Stimulated activated CD8-positive, alpha-beta memory T cell treated with anti-CD3 and anti-CD28 coated beads, Interleukin-15, amount 100 ng/mL, for 1 hour (primary cell): ENCODE measurements at regions not wholly inside any gene's neighbourhood (a gene's known extent, or its start where the extent isn't known, plus 50 kb on each side); places are given as distances from the start of the nearest gene placed in this dataset.

Experiments used
- DNase-seq: peaks from one replicate; pipeline ENCODE4 v3.0.0-alpha.2; 2020; ENCODE audit warnings: low read depth

DNA sequence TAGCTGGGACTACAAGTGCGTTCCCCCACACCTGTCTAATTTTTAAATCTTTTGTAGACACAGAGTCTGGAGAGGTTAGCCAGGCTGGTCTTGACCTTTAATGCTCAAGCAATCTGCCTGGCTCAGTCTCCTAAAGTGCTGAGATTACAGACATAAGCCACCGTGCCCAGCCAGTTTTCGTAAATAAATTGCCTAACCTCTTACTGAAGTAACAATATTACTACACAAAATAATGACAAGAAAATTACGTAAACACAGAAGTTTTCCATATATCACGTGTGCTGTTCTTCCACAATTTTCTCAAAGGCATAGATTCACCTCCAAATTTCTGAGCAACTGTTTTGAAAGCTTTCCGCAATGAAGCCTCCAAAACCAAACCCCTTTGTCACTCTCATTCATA, 58.1 kb upstream of the PROK2 start:
- DNase-seq: no peak

DNA sequence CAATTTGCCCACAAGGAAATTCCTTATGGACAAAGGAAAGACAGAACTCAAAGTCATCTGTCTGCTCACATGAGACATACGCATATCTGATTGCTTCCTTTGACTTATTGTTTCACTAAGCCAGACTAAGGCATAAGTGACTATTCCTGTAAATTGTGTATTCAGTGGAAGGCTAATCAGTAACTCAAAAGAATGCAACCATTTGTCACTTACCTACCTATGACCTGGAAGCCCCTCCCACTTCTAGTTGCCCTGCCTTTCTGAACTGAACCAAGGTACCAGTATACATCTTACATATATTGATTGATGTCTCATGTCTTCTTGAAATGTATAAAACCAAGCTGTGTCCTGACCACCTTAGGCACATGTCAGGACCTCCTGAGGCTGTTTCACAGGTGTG, 53.5 kb upstream of the PROK2 start:
- DNase-seq: no peak
